Right lobe of liver (tissue), 4 donors: ENCODE measurements at regions not wholly inside any gene's neighbourhood (a gene's known extent, or its start where the extent isn't known, plus 50 kb on each side); places are given as distances from the start of the nearest gene placed in this dataset.

Source experiments
- CTCF ChIP-seq, 4 donors: fragments of 200-600 bp in 3 of 4; fragments of 450-650 bp in 1 of 4; IDR thresholded peaks; one replicate each; pipeline versions ENCODE4 v1.5.1 to v1.8.0; 2016 to 2022; ENCODE audit warnings: antibody characterized with exemption in 4 of 4, mild to moderate bottlenecking in 2 of 4
- POLR2A ChIP-seq: fragments of 450-650 bp; IDR thresholded peaks from one replicate; pipeline ENCODE4 v1.6.1; 2017; ENCODE audit warnings: antibody characterized with exemption, mild to moderate bottlenecking
- donor health status: DM: no; HTN: no; CAD: no.
- donor health status: DM: no; HTN: no; CAD: no.
- donor health status: DM: no; HTN: yes; CAD: no.

- no peak for TF ChIP-seq CTCF (IDR thresholded peaks at IDR 0.05)
- TF ChIP-seq POLR2A, result no peak
Measured at GRCh38 chr4:179124419-179124818, 1682.2 kb upstream of the AGA start.
